GM21717 (cell line): ENCODE measurements at regions not wholly inside any gene's neighbourhood (a gene's known extent, or its start where the extent isn't known, plus 50 kb on each side); places are given as distances from the start of the nearest gene placed in this dataset.
"Not testable (repeated sequence)": the region's sequence is repeated elsewhere in the genome, so short reads cannot be mapped to it uniquely, and the experiment has no call there.

Experiments used
- ATAC-seq: cut with Tn5 transposase; IDR thresholded peaks from one replicate; pipeline ENCODE4 v1.9.1; 2021; ENCODE audit warnings: mild to moderate bottlenecking, moderate library complexity; ENCODE audit not compliant: unreplicated experiment

- ATAC-seq: no peak
These were observed 343.5 kb upstream of the UBE2E2 start for GRCh38 chr3:22859618-22860017.

DNA sequence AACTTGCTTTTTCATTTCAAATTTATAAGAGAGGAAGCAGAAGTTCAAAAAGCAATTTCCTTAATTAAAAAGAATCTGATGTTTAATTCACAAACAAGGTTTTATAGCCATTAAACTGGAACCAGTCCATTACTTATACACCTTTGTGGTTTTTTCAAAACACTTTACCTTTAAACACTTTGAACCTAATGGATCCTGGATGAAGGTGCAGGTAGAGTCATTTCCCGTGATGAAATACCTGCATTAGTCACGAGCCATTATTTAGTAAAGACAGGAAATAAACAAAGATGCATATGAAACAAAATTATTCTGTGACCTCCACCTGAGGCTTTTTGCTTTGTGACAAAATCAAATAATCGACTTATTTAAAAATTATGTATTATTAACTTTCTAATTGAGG lies 341.7 kb upstream of the UBE2E2 start:
- no peak for ATAC-seq

DNA sequence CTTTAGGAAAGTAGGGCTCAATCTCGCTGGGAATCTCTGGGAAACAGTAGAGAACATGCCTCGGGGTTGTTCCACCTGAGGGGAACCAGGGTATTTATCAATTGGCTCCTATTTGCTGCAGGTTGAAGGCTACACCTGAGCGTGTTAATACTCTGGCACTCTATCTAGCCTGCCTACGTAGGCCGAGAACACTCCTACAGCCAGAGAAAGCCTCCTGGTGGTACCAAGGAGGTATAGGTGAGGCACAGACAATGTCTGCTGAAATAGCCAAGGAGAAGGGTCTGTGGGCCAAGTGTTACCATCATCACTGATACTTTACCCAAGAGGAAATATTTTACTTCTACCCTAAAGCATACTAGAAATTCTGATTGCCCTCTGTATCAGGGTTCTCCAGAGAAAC lies 341.0 kb upstream of the UBE2E2 start:
- ATAC-seq: no peak

- not testable (repeated sequence) for ATAC-seq
These were observed 320.3 kb upstream of the UBE2E2 start for GRCh38 chr3:22882834-22883233.

DNA sequence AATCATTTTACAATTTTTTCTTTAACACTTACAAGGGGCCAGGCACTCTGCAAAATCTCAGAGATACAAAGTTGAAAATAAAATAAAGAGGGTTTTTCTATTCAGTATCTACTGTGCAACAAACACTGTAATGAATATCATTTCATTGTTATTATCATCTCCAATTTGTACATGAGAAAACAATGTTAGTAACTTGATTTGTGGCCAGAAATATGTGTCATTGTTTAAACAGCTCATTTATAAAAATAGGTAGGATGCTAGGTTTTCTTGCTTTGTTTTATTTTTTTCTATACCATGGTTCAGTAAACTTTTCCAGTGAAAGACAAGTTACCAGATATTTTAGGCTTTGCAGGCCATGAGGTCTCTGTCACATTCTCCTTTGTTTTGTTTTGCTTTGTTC lies 318.1 kb upstream of the UBE2E2 start:
- ATAC-seq: no peak

DNA sequence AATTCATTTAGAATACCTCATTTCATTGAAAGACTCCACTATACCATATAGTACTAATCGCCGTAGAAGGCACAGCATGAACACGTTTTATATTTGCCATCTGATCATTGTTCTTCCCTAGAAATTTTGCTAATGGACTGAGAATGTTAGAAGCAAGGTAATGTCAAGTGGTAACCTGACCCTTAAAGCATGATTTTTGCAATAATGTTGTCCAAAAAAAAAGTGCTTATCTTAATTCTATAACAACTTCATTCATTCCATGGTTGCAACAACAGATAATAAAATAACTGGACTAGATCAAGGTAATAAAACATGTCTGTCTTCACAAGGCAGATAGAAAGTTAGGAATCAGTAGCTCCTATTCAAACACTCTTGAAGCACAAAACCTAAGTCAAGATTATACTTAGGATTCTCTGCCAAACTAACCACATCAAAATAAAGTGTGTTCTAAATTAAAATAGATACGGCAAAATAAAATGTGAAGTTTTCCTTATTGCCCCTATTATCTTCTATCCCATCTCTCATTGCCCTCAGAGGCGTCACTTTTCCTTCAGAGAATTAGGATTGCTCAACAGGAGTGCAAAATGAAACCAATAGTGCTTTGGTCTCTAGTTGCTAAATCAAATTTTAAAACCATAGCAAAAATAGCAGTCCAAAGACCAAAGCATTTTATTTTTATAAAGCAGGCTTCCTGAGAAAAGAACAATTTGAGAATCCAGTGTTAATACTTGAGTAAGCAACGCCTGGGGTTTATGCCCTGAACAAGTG lies 317.4 kb upstream of the UBE2E2 start:
- ATAC-seq: no peak

DNA sequence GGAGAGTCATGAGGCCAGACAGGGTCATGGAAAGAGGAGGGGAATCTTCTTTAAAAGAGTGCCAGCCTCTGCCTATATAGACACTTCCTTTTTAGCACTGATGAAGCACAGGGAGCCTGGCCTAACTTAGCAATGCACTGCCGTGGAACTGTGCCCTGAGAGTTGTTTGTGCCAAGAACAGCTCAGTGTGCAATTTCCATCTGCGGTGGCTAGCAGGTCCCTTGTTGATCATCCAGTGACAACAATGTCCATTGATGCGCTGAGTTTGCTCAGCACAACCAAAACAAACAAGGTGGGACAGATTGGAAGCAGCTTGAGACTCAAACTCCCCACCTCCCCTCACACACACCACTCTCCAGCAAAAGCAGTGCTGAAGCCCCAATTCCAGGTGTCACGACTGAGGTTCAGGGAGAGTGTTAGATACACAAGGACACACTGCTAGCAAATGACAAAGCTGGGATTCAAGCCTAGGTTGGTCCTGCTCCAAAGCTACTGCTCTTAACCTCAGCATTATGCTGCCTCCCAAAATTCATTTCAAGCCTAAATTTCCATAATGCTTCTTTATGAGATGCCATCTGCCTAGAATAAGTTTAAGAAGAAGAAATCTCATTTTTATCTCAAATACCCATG lies 316.6 kb upstream of the UBE2E2 start:
- ATAC-seq: no peak

GRCh38 chr3:22887664-22888291 lies 315.3 kb upstream of the UBE2E2 start:
- ATAC-seq: no peak

- no peak for ATAC-seq
These were observed 310.0 kb upstream of the UBE2E2 start for GRCh38 chr3:22893101-22893500.

- no peak for ATAC-seq
These were observed 309.3 kb upstream of the UBE2E2 start for GRCh38 chr3:22893644-22894325.

DNA sequence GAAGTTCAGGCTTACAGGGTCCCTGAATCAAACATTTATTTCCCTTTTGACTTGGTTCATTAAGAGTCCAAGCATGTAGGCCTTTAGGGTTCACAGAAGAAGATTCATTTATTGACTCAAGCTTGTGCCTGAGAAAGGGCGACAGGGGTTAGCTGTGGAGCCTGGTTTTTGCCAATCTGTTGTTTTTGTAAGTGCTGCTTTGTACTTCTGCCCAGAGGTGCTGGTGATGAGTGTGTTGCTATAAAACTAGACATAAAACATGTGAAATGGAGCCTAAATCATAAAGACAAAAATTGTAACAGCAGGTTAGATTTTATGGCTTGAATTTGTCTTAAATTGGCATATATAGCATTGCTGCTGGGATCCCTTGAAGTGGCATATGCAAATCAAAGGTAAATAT lies 308.3 kb upstream of the UBE2E2 start:
- no peak for ATAC-seq

GRCh38 chr3:22895671-22896070 lies 307.5 kb upstream of the UBE2E2 start:
- ATAC-seq: no peak

GRCh38 chr3:22898558-22898957 lies 304.6 kb upstream of the UBE2E2 start:
- ATAC-seq: no peak

DNA sequence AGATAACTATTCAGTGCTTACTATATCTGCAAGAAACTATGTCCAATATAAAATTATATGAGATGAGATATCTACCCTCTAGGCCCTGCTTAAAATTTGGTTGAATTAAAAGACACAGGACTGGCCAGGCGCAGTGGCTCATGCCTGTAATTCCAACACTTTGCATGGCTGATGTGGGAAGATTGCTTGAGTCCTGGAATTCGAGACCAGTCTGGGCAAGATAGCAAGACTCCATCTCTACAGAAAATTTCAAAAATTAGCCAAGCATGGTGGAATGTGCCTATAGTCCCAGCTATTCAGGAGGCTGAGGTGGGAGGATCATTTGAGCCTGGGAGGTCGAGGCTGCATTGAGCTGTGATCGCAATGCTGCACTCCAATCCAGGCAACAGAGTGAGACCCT lies 303.7 kb upstream of the UBE2E2 start:
- ATAC-seq: no peak

DNA sequence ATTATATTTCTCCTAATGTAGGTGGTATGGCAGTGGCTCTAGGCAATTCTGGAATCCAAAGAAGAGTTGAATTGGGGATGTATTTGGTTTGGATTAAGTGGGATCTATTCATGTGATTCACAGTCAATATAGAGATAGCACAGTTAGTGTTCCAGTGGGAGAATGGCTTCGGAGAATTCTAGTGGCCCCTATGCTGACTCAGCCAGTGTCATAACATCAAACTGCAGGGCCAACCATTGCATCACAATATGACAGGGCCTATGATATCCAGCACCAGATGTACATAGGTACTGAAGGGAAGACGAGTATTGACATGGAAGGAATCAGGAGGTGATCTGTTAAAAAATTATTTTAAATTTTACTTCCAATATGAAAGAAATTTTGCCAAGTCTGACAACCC lies 302.8 kb upstream of the UBE2E2 start:
- no peak for ATAC-seq

DNA sequence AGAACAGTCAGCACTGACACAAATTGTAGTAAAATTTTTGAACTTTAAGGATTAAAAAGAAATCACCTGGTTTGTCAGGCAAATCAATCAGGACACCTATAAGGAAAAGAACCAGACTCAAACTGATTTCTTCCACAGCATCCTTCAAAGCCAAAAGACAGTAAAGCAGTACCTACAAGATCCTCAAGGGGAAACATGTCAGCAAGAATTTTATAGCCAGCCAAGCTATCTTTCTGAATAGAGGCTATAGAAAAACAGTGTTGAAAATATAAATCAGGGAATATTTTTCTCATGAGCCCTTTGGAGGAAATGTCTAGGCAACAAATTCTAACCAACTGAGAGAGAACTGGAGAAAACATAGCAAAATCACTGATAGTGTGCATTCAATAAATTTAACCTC lies 301.4 kb upstream of the UBE2E2 start:
- no peak for ATAC-seq

DNA sequence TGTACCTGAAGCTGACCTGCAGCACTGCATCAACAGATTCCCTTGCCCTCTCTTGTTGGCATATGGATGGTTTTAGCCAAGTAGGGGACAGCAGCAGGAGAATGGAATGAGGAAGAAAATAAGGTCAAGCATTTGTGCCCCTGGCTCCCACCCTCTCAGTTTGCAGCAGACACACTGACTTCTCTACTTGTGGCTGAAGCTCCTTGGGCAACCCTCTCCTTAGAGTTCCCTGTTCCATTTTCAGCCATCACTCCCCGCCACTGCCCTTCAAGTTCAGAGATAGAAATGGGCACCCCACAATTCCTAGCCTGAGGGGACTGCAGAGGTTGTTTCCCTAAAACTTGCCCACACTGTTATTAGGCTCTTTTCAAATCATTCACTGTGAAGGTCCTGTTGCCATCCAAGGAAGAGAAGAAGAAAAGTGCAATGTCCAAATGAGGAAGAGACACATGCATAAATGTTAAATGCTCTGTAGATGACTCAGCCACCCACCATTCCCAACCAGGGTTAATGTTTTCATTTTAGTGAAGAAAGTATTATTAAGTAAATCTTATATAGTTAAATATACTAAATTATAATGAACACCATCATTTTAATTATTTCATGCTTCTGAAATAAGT lies 295.9 kb upstream of the UBE2E2 start:
- ATAC-seq: no peak

- no peak for ATAC-seq
These were observed 295.3 kb upstream of the UBE2E2 start for GRCh38 chr3:22907796-22908195.

DNA sequence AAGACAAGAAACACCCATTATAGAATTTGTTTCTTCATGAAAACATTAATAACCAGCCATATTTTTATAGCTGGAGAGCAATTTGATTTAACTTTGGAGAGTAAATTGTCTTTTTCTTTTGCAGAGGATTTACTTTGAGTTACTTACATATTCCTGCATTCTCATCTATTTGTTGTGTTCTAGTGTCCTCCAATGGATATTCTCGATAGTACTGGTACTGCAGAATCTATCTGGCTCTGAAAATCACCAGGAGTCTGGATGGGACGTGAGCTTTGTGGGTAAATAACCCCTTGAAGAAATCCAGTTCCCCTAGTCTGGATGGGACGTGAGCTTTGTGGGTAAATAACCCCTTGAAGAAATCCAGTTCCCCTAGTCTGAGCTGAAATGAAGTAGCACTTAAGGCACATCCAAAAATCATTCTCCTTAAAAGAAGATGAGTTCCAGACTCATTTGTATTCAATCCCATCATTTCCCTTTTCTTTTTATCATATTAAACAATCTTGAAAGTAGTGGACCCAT lies 294.1 kb upstream of the UBE2E2 start:
- no peak for ATAC-seq

DNA sequence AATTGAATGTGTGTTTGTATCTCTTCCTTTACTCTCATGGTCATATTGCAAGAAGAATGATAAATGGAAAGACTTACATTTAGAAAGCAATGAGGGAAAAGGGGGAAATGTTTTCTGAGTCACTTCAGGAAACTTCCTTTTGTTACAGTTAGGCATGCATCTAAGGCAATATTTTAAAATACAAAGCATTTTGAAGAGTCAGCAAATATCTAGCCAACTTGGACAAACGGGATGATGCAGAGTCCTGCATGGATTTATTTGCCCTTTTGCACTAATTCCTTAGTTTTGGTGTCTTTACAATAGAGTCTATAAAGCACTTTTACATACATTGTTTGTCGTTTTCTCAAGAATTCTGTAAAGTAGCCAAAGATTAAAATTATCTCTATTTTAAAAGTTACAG lies 286.2 kb upstream of the UBE2E2 start:
- ATAC-seq: no peak

GRCh38 chr3:22920006-22920405 lies 283.1 kb upstream of the UBE2E2 start:
- ATAC-seq: no peak
